ENCODE measurements at regions not wholly inside any gene's neighbourhood (a gene's known extent, or its start where the extent isn't known, plus 50 kb on each side); places are given as distances from the start of the nearest gene placed in this dataset.

- TF ChIP-seq REST (IDR thresholded peaks at IDR 0.05; ENCODE audit: low read depth) (no peak), ZBTB33 (IDR thresholded peaks at IDR 0.05; ENCODE audit: extremely low read depth, insufficient replicate concordance, low read length) (no peak), EZH2phosphoT487 (IDR thresholded peaks at IDR 0.05; ENCODE audit: borderline replicate concordance) (no peak), CTCF (IDR thresholded peaks at IDR 0.05 in 2 of 3, conservative IDR thresholded peaks at IDR 0.05 in 1 of 3; ENCODE audit: borderline replicate concordance in 1 of 3, insufficient read depth in 1 of 3, low read depth in 2 of 3, low read length in 2 of 3) (peak; percentile 83 to 87 (median 84)), POLR2AphosphoS5 (IDR thresholded peaks at IDR 0.05; ENCODE audit: low read depth, low read length) (no peak), EZH2 (IDR thresholded peaks at IDR 0.05) (no peak), CEBPB (IDR thresholded peaks at IDR 0.05; ENCODE audit: low read depth) (peak; percentile 71; the same call in 1 of the 2 replicates)
Observed at GRCh38 chr7:142357953-142358520, 100.2 kb upstream of the PRSS58 start.

All from HCT116 (cell line).